BLaER1 (cell line): ENCODE measurements at regions not wholly inside any gene's neighbourhood (a gene's known extent, or its start where the extent isn't known, plus 50 kb on each side); places are given as distances from the start of the nearest gene placed in this dataset.
A peak's percentile ranks its signal among the peaks of the same experiment; 100 is the strongest.

Experiments used
- H3K27ac ChIP-seq: shearing (Covaris generic); formaldehyde crosslinking; 2 replicates; pipeline ENCODE4 v1.8.1; 2022
- H3K27me3 ChIP-seq: shearing (Covaris generic); formaldehyde crosslinking; 2 replicates; pipeline ENCODE4 v1.8.1; 2022
- H3K36me3 ChIP-seq: shearing (Covaris generic); formaldehyde crosslinking; 2 replicates; pipeline ENCODE4 v1.8.1; 2022
- H3K4me1 ChIP-seq: shearing (Covaris generic); formaldehyde crosslinking; 2 replicates; pipeline ENCODE4 v1.8.1; 2022
- H3K4me2 ChIP-seq: shearing (Covaris generic); formaldehyde crosslinking; 2 replicates; pipeline ENCODE4 v1.8.1; 2022
- H3K4me3 ChIP-seq: shearing (Covaris generic); formaldehyde crosslinking; 2 replicates; pipeline ENCODE4 v1.8.1; 2022
- H3K9ac ChIP-seq: shearing (Covaris generic); formaldehyde crosslinking; 2 replicates; pipeline ENCODE4 v1.8.1; 2022
- H3K9me3 ChIP-seq: shearing (Covaris generic); formaldehyde crosslinking; 2 replicates; pipeline ENCODE4 v1.8.1; 2022
- H4K20me1 ChIP-seq: shearing (Covaris generic); formaldehyde crosslinking; 2 replicates; pipeline ENCODE4 v1.8.1; 2022
- Cebpa-rat ChIP-seq: shearing (Covaris generic); IDR thresholded peaks from 2 replicates; pipeline ENCODE4 v1.8.1; 2022

DNA sequence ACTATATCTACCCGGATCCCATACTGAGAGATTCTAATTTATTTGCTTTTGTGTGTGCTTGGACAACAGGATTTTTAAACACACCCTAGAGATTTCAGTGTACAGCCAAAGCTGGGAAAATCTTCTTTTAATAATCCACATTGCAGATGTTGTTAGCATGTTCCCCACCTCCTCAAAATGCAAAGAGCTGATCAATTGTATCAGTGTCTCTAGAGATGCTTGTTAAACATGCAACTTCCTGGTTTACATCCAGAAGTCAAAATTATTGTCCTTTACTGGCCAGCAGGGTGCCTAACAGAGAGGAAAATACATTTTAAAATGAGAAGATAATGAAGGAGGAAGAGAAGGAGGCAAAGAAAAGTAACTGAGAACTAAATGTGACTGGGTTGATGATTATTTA is 793.3 kb downstream of the SEMA5A start:
- H3K9me3 ChIP-seq, result no peaks in the 10 kb centered on the region
- H3K4me2 ChIP-seq, result no peak overlapping the region
- no peak overlapping the region for H3K27ac ChIP-seq
- no peaks in the 10 kb centered on the region for H3K36me3 ChIP-seq
- H3K4me1 ChIP-seq, result peaks cover 9% of the 10 kb centered on the region; the same call in 1 of the 2 replicates
- H3K27me3 ChIP-seq, result no peaks in the 10 kb centered on the region
- no peak overlapping the region for H3K4me3 ChIP-seq
- TF ChIP-seq Cebpa-rat, result no peak
- no peak overlapping the region for H3K9ac ChIP-seq
- H4K20me1 ChIP-seq, result no peaks in the 10 kb centered on the region

DNA sequence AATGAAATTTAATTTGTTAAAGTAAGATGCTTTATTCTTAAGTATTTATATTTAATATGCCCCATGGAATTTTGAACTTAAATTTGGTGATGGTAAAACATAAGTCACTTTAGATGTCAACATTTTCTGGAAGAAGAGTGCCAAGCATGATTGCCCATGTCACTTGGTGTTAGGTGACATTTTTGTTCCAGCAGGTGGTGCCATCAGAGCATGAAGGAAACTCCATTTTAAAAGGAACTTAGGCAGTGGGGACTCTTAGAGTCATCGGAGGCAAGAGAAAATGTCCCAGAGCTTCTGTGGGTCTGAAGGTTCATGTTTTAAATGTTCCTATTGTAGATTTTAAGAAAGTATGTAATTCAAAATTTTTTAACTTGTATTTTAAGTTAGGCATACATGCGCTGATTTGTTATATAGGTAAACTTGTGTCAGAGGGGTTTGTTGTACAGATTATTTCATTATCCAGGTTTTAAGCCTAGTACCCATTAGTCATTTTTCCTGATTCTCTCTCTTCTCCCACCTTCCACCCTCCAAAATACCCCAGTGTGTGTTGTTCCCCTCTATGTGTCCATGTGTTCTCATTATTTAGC is 789.3 kb downstream of the SEMA5A start:
- no peaks in the 10 kb centered on the region for H4K20me1 ChIP-seq
- no peak overlapping the region for H3K9ac ChIP-seq
- H3K27me3 ChIP-seq, result no peaks in the 10 kb centered on the region
- H3K4me2 ChIP-seq, result no peak overlapping the region
- H3K4me3 ChIP-seq, result no peak overlapping the region
- TF ChIP-seq Cebpa-rat, result no peak
- no peaks in the 10 kb centered on the region for H3K36me3 ChIP-seq
- H3K4me1 ChIP-seq, result peaks cover 9% of the 10 kb centered on the region; the same call in 1 of the 2 replicates
- H3K9me3 ChIP-seq, result peaks cover 32% of the 10 kb centered on the region
- H3K27ac ChIP-seq, result no peak overlapping the region

DNA sequence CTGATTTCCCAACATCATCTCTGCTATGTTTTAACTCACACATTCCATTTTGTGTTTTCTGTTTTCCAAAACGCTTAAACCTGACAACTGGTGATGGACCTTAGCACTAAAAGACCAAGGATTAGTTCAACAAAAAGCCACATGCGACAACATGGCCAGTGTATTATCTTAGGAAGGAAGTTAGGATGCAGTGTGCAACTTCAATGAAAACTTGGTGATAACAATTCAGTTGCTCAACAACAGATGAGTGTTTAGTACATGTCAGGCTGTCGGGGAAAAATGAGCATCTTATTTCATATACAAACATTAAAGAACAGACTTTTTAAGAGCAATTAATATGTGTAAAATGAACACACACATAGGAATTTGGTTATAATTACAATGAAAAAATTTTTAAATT is 780.0 kb downstream of the SEMA5A start:
- no peak for TF ChIP-seq Cebpa-rat
- Histone ChIP-seq H3K4me1 (no peaks in the 10 kb centered on the region), H3K27me3 (no peaks in the 10 kb centered on the region), H3K9ac (no peak overlapping the region), H3K9me3 (peaks cover 14% of the 10 kb centered on the region), H3K36me3 (no peaks in the 10 kb centered on the region), H3K4me2 (no peak overlapping the region), H3K27ac (no peak overlapping the region), H4K20me1 (no peaks in the 10 kb centered on the region), H3K4me3 (no peak overlapping the region)

DNA sequence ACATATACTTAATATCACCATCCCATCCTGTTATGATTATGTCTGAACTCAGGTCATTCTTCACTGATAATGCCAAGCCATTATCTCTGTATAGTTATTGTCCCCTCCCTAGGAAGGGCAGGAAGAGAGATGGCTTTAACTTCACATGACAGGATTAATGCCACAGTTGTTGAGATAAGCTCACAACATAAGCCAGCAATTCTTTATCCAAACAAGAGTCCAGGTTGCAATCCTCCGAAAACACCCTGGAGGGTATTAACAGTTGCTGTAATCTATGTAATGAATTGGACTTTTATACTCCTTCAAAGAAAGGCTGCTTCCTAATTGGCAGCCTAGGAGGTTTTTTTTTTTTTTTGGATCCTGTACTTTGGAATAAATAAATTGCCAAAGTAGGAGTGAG is 779.4 kb downstream of the SEMA5A start:
- Histone ChIP-seq H3K36me3 (no peaks in the 10 kb centered on the region), H3K4me1 (no peaks in the 10 kb centered on the region), H3K4me2 (no peak overlapping the region), H3K4me3 (no peak overlapping the region), H3K27me3 (no peaks in the 10 kb centered on the region), H4K20me1 (no peaks in the 10 kb centered on the region), H3K27ac (no peak overlapping the region), H3K9me3 (peaks cover 8% of the 10 kb centered on the region), H3K9ac (no peak overlapping the region)
- TF ChIP-seq Cebpa-rat, result no peak

DNA sequence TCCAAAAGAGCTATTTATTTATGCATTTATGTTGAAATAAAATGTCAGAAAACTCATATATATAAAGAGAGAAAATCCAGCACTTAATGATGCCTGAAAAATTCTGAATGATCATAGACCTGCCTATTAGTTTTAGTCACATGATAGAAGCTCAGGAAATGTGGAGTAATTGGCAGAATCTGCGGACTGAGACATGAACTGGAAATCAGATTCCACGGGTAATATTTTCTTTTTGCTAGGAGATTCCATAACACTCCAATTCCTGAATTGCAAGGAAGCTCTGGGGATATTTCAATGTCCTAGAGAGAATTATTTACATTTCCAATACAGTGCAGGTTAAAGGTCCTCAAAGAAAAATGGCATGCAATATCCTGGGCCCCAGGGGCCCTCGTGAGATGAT is 778.8 kb downstream of the SEMA5A start:
- no peaks in the 10 kb centered on the region for H3K27me3 ChIP-seq
- H3K9ac ChIP-seq, result no peak overlapping the region
- H4K20me1 ChIP-seq, result no peaks in the 10 kb centered on the region
- H3K4me1 ChIP-seq, result peaks cover 2% of the 10 kb centered on the region
- H3K4me2 ChIP-seq, result no peak overlapping the region
- no peak overlapping the region for H3K4me3 ChIP-seq
- no peaks in the 10 kb centered on the region for H3K36me3 ChIP-seq
- no peak for TF ChIP-seq Cebpa-rat
- no peak overlapping the region for H3K27ac ChIP-seq
- peaks cover 3% of the 10 kb centered on the region; the same call in 1 of the 2 replicates for H3K9me3 ChIP-seq

DNA sequence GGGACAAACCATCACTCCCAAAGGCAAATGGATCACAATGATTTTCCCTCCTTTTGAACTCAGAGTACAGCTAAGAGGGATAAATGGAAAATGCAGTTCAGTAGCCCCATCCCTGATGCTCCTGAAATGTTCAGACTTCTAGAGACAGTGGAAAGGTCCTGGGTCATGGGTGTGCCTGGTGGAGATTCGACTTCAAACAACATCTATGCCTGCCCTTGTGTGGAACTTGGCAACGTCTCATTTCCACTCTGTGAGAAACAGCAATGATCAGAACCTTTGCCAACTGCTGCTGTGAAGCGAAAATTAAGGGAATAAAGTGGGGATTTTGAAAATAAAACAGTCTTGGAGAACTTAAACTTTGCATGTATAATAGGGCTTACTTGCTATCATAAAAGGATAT is 778.1 kb downstream of the SEMA5A start:
- no peak overlapping the region for H3K27ac ChIP-seq
- H3K9me3 ChIP-seq, result no peaks in the 10 kb centered on the region
- TF ChIP-seq Cebpa-rat, result no peak

DNA sequence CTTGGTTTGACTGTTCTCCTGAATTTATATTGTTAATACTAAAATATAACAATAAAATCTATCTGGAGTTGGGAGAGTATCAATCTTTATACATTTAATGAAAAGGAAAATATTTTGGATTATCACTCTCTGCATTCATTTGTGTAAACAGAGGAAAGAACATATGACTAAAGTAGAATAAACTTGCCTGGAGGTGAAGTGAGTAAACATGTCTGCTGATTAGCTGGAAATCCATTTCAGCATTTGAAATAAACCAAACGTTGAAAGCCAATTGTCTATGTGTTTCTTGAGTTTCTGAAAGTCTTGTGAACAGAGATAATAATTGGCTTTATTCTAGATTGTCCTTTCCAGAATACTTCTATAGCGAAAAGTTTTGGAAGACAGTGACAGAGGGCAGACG is 776.2 kb downstream of the SEMA5A start:
- Histone ChIP-seq H3K4me3 (no peak overlapping the region), H3K9me3 (no peaks in the 10 kb centered on the region), H3K27ac (no peak overlapping the region), H3K9ac (no peak overlapping the region), H3K36me3 (no peaks in the 10 kb centered on the region), H4K20me1 (no peaks in the 10 kb centered on the region), H3K4me1 (peaks cover 18% of the 10 kb centered on the region), H3K27me3 (no peaks in the 10 kb centered on the region), H3K4me2 (no peak overlapping the region)
- no peak for TF ChIP-seq Cebpa-rat

More for the DNA sequence above, 778.1 kb downstream of the SEMA5A start:
- Histone ChIP-seq H3K27me3 (no peaks in the 10 kb centered on the region), H3K36me3 (no peaks in the 10 kb centered on the region), H3K4me1 (peaks cover 8% of the 10 kb centered on the region), H3K9ac (no peak overlapping the region), H3K4me2 (no peak overlapping the region), H4K20me1 (no peaks in the 10 kb centered on the region), H3K4me3 (no peak overlapping the region)

DNA sequence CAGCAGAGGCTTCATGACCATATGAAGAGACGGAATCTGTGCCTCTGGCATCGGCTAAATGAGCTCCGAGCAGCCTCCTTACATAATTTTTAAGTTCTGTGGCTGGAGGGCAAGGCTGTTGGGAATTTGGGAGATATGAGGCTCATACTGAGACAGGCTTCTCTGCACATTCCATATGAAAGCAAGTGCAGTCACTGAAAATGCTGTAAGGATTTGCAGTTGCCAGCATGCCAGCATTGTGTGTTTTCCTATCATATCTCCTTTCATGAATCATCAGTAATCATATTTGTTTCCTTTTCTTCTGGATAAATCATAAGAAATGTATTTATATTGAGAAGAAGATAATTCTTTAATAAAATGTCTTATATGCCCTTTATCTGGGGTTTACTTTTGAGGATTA is 775.4 kb downstream of the SEMA5A start:
- Histone ChIP-seq H3K27me3 (no peaks in the 10 kb centered on the region), H3K4me2 (no peak overlapping the region), H3K4me1 (peaks cover 18% of the 10 kb centered on the region), H3K9ac (no peak overlapping the region), H4K20me1 (no peaks in the 10 kb centered on the region), H3K36me3 (no peaks in the 10 kb centered on the region), H3K9me3 (peaks cover 4% of the 10 kb centered on the region; the same call in 1 of the 2 replicates), H3K27ac (no peak overlapping the region), H3K4me3 (no peak overlapping the region)
- no peak for TF ChIP-seq Cebpa-rat

DNA sequence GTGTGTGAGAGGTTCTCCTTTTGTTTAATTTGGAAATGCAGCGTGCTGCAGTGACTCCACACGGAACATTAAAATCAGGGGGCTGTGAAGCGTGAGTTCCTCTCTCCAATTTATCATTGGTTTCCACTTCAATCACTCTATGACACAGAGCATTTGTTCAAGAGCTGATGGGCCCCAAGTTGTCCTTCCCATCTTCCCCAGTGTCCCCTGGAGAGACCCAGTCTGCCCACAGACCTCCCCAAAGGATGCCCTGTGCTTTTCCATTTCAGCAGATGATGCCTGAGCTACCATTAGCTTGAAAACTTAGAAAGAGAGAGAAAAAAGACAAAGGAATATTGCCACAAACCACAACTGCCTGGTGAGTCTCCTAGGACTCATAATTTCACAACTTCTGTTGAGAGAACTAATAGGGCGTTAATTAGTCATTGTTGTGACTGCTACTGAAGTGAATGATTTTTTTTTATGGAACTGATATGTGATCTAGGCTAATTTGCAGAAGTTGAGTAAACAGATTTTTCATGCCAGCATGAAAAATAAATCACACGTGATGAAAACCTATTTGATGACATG is 772.7 kb downstream of the SEMA5A start:
- Histone ChIP-seq H3K27ac (no peak overlapping the region), H3K36me3 (no peaks in the 10 kb centered on the region), H3K9ac (no peak overlapping the region), H4K20me1 (no peaks in the 10 kb centered on the region), H3K9me3 (peaks cover 4% of the 10 kb centered on the region; the same call in 1 of the 2 replicates), H3K4me1 (peaks cover 18% of the 10 kb centered on the region), H3K27me3 (no peaks in the 10 kb centered on the region), H3K4me3 (no peak overlapping the region), H3K4me2 (peak overlapping the region; percentile 69)
- TF ChIP-seq Cebpa-rat, result peak; percentile 29; the same call in 1 of the 2 replicates

DNA sequence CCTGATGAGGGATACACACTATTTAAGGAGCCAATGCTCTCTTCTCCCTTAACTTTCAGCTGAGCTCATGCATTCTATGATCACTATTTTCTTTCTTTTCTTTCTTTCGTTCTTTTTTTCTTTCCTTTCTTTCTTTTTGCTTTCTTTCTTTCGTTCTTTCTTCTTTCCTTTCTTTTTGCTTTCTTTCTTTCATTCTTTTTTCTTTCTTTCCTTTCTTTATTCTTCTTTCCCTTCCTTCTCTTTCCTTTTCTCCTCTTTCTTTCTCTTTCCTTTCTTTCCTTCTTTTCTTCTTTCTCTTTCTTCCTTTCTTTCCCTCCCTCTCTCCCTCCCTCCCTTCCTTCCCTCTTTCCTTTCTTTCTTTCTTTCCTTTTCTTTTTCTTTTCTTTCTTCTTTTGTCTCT is 761.2 kb downstream of the SEMA5A start:
- no peak overlapping the region for H3K27ac ChIP-seq
- no peaks in the 10 kb centered on the region for H4K20me1 ChIP-seq
- TF ChIP-seq Cebpa-rat, result no peak
- no peaks in the 10 kb centered on the region for H3K27me3 ChIP-seq
- no peak overlapping the region for H3K4me2 ChIP-seq
- H3K4me1 ChIP-seq, result peaks cover 5% of the 10 kb centered on the region; the same call in 1 of the 2 replicates
- H3K9ac ChIP-seq, result no peak overlapping the region
- H3K4me3 ChIP-seq, result no peak overlapping the region
- no peaks in the 10 kb centered on the region for H3K9me3 ChIP-seq
- no peaks in the 10 kb centered on the region for H3K36me3 ChIP-seq
